ENCODE measurements at regions not wholly inside any gene's neighbourhood (a gene's known extent, or its start where the extent isn't known, plus 50 kb on each side); places are given as distances from the start of the nearest gene placed in this dataset.

GRCh38 chr17:77884967-77885641 is 73.4 kb upstream of the TNRC6C start:
- TF ChIP-seq EZH2phosphoT487 (IDR thresholded peaks at IDR 0.05; ENCODE audit: borderline replicate concordance, low read length) (no peak), CTCF (IDR thresholded peaks at IDR 0.05; ENCODE audit: low read depth, low read length, poor library complexity, severe bottlenecking) (no peak)
